ENCODE measurements at regions not wholly inside any gene's neighbourhood (a gene's known extent, or its start where the extent isn't known, plus 50 kb on each side); places are given as distances from the start of the nearest gene placed in this dataset.

- TF ChIP-seq CTCF (IDR thresholded peaks at IDR 0.05; ENCODE audit: low read depth, low read length) (no peak), POLR2A (IDR thresholded peaks at IDR 0.05; ENCODE audit: extremely low read depth, insufficient read length) (no peak), MYC (IDR thresholded peaks at IDR 0.05; ENCODE audit: low read depth, low read length) (no peak), MAX (IDR thresholded peaks at IDR 0.05; ENCODE audit: low read depth, low read length) (no peak)
Measured at GRCh38 chr16:55155815-55156214, 168.2 kb upstream of the IRX6 start.

All from NB4 (cell line).